ENCODE measurements at regions not wholly inside any gene's neighbourhood (a gene's known extent, or its start where the extent isn't known, plus 50 kb on each side); places are given as distances from the start of the nearest gene placed in this dataset.

DNA sequence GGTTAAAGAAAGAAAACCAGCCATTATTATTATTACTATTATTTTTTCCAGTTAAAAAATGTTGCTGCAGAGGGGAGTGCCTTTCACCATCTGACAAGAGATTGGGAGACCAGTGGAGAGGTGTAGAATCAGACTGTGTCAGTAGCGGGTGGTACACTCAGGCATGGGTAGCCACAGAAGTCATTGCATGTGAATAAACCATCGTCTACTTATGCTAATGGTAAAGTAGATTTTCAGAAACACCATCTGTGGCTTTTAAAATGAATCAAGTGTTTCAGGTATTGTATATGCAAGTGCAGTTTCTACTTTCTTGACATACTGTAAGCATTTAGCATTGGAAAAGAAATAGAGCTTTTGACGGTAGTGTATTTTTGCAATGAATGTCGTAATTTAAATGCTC, 131.5 kb upstream of the SP8 start:
- TF ChIP-seq, protein P1, sequence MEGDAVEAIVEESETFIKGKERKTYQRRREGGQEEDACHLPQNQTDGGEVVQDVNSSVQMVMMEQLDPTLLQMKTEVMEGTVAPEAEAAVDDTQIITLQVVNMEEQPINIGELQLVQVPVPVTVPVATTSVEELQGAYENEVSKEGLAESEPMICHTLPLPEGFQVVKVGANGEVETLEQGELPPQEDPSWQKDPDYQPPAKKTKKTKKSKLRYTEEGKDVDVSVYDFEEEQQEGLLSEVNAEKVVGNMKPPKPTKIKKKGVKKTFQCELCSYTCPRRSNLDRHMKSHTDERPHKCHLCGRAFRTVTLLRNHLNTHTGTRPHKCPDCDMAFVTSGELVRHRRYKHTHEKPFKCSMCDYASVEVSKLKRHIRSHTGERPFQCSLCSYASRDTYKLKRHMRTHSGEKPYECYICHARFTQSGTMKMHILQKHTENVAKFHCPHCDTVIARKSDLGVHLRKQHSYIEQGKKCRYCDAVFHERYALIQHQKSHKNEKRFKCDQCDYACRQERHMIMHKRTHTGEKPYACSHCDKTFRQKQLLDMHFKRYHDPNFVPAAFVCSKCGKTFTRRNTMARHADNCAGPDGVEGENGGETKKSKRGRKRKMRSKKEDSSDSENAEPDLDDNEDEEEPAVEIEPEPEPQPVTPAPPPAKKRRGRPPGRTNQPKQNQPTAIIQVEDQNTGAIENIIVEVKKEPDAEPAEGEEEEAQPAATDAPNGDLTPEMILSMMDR (IDR thresholded peaks at IDR 0.05): no peak
- TF ChIP-seq ZFX (IDR thresholded peaks at IDR 0.05; ENCODE audit: borderline replicate concordance): no peak
